HG03103 (cell line): ENCODE measurements at regions not wholly inside any gene's neighbourhood (a gene's known extent, or its start where the extent isn't known, plus 50 kb on each side); places are given as distances from the start of the nearest gene placed in this dataset.
"Not testable (repeated sequence)": the region's sequence is repeated elsewhere in the genome, so short reads cannot be mapped to it uniquely, and the experiment has no call there.

ENCODE experiments used
- ATAC-seq: cut with Tn5 transposase; IDR thresholded peaks from one replicate; pipeline ENCODE4 v1.9.1; 2021; ENCODE audit warnings: low read depth; ENCODE audit not compliant: unreplicated experiment

- no peak for ATAC-seq
Measured at GRCh38 chr22:25281675-25282345, 62.4 kb downstream of the CRYBB2 start.

- ATAC-seq, result no peak
Measured at GRCh38 chr22:25282346-25282670, 62.9 kb downstream of the CRYBB2 start.

DNA sequence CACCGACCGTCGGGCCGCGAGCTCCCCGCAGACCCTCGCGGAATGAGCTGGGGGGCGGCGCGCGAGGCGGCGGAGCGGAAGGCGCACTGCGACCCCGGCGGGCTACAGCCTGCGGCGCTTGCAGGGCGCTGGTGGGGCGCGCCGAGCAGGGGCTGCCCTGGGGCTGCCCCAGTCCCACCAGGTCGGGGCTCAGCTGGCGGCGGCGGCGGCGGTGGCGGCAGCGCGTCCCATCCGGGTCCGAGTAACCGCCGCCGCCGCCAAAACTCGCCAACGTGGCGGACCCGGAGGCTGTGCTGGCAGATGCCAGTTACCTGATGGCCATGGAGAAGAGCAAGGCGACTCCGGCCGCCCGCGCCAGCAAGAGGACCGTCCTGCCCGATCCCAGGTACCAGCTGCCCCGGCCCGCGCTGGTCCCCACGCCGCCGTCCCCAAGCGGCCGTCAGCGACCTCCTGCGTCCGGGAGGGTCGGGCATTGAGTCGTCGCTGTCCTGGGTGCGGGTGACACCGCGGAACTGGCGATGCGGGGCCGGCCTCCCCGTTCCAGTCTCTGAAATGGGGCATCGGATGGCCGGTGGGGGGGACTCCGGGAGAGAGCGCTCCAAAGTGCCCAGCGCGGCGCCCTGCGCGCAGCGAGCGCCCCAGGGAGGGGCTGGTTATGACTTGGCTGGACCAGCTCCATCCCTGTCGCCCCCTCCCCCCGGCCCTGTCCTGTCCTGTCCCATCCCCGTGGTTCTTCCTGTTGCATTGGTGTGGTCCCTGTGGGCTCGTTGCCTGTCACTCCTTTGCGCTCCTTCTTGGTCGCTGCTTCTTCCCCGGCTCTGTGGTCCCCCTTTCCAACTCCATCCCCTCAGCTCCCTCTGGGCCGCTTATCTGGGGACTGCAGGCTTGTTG, 63.5 kb downstream of the CRYBB2 start:
- no peak for ATAC-seq

- not testable (repeated sequence) for ATAC-seq
Measured at GRCh38 chr22:25288481-25288880, 69.0 kb downstream of the CRYBB2 start.

GRCh38 chr22:25301912-25302311, 82.5 kb downstream of the CRYBB2 start:
- ATAC-seq, result not testable (repeated sequence)

- ATAC-seq, result not testable (repeated sequence)
Measured at GRCh38 chr22:25309586-25309985, 90.1 kb downstream of the CRYBB2 start.

- not testable (repeated sequence) for ATAC-seq
Measured at GRCh38 chr22:25311924-25312323, 92.5 kb downstream of the CRYBB2 start.

DNA sequence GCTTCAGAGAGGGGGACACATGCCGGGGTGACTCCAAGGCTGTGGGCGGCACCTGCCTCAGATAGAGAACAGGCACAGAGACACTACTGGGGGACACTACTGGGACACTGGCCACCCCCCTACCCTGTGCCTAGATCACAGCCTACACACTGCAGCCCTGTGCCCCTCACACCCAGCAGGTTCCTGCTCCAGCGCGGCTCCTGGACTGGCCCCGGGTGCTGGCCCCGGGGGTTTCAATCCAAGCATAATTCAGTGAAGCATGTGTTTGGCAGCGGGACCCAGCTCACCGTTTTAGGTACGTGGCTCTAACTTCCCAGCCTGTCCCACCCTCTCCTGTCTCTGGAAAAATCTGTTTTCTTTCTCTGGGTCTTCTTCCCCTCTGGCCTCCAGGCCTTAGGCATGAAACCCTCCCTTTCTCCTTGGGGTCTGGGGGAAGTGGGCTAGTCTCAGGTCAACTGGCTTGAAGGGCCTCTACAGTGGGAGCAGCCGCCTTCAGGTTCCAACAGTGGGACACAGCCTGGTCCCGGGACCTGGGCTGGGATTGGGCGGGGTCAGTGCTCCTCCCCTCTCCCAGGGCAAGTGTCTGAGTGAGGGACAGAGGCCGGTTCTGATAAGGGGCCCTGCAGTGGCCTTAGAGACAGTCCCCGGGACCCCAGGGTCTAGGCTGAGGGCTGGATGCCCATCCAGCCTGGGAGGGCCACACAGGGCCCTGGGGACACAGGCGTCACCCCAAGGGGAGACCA, 98.8 kb downstream of the CRYBB2 start:
- ATAC-seq, result no peak

DNA sequence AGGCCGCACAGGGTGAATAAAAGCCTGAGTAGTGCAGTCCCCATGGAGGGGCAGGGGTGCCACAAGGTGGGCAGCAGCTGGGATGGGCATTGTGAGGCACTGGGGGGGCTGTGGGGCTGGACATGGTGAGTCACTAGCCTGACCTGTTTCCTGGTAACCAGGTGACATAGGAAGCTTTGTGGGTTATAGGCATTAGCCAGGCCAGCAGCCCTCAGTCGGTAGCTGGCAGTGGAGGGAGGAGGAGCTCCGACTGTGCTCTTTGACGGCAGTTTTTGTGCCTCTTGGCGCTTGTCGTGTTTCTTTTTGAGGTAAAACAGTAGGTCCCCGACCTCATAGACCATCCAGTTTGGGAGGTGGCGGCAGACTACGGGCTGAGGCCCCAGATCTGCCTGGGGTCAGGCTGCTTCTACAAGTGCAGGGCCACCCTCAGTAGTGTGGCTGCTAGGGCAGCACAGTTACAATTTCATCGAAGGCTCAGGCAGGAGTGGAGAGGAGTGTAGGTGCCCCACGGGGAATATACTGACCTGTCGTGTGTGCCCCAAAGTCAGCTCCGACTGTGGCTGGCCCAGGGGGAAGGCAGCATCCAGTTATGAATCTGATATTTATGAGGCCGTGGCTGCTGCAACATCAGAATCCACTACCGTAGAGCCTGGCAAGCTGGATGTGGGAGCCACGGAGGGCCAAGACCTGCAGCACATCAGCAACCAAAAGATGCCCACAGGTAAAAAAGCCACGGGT, 107.7 kb downstream of the CRYBB2 start:
- no peak for ATAC-seq

- no peak for ATAC-seq
Measured at GRCh38 chr22:25331050-25331449, 111.6 kb downstream of the CRYBB2 start.

GRCh38 chr22:25331911-25332310, 112.5 kb downstream of the CRYBB2 start:
- ATAC-seq, result not testable (repeated sequence)

- ATAC-seq, result no peak
Measured at GRCh38 chr22:25332386-25332785, 112.9 kb downstream of the CRYBB2 start.

DNA sequence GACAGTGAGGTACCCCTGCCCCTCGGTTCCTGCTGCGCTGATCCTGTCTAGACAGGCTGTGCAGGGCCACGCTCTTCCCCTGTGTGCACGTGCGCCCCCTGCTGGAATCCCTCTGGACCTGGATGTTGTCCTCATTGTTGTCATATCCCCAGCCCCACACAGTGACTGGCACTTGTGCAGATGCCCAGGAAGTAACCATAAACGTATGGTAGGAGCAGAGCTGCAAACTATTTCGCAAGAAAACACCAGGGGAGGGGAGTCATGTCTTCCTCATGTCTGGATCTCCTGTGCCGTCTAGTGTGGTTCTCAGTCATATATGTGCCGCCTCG, 114.7 kb downstream of the CRYBB2 start:
- no peak for ATAC-seq

DNA sequence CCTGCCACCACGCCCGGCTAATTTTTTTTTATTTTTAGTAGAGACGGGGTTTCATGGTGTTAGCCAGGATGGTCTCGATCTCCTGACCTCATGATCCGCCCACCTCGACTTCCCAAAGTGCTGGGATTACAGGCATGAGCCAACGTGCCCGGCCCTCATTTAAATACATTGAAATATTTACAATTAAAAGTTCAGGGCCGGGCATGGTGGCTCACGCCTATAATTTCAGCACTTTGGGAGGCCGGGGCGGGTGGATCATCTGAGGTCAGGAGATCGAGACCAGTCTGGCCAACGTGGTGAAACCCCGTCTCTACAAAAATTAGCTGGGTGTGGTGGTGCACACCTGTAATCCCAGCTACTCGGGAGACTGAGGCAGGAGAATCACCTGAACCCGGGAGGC, 115.2 kb downstream of the CRYBB2 start:
- not testable (repeated sequence) for ATAC-seq

DNA sequence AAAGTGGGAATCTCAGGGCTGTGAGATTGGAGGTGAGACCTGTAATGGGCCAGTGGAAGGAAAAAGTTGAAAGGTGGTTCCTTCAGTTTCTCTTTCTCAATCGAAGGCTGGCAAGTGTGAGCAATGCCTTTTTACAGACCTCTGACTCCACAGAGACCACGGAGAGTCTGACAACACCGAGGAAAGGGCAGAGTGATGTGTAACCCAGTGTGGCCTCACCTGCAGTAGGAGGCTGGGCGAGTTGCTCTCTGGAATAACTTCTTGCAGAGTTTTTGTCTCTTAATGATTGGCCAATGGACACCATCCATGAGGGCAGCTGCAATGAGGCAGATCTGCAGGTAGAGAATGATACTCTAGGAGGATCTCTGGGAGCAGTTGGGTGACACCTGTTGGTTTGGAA, 115.8 kb downstream of the CRYBB2 start:
- ATAC-seq, result not testable (repeated sequence)

GRCh38 chr22:25340536-25340935, 121.1 kb downstream of the CRYBB2 start:
- not testable (repeated sequence) for ATAC-seq

- not testable (repeated sequence) for ATAC-seq
Measured at GRCh38 chr22:25344366-25344765, 124.9 kb downstream of the CRYBB2 start.

- ATAC-seq, result no peak
Measured at GRCh38 chr22:25346859-25347751, 127.7 kb downstream of the CRYBB2 start.

- ATAC-seq, result no peak
Measured at GRCh38 chr22:25347752-25348102, 128.3 kb downstream of the CRYBB2 start.

DNA sequence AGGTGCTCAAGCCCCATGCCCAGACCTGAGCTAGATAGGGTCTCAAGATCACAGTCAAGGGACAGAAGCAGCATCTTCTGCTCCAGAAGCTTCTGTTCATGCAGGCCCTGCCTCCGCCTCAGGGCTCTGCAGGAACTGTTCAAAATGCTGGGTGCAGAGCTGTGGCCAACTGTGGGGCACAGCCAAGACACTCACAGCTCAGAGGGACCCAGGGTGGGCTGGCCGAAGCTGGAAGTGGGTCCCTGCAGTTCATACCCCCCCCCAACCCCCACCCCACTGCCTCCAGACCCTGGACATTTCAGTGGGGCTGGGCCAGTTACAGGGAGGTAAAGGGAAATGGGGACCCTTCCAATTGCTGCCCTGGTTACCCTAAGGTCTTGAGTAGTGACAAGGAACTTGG, 129.0 kb downstream of the CRYBB2 start:
- no peak for ATAC-seq
